ENCODE measurements at regions not wholly inside any gene's neighbourhood (a gene's known extent, or its start where the extent isn't known, plus 50 kb on each side); places are given as distances from the start of the nearest gene placed in this dataset.

DNA sequence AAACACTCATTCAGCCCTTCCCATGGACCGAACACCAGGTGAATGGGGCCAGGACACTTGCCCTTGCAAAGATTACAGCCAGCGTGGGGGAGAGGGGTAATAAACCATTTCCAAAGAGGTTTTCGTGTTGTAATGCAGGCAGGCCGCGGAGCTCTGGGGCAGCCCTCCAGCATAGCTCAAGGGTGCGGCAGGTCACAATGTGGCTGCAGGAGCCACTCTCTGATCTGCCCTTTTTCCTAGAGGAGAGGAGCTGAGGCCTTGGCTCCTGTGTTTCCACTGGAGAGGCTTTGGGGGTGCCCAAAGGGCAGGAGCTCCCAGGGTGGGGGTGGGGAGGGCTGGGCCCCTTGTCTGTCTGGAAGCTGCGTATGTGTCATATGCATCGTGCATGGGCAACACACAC lies 134.2 kb upstream of the NECTIN1 start:
- Histone ChIP-seq H2AFZ (ENCODE audit: low read depth, low read length) (no peak overlapping the region), H3K27me3 (ENCODE audit: low read depth, low read length) (peaks cover 44% of the 10 kb centered on the region), H4K20me1 (ENCODE audit: insufficient read depth, low read length) (no peaks in the 10 kb centered on the region), H3K9me3 (ENCODE audit: insufficient read depth, low read length) (no peaks in the 10 kb centered on the region; the same call in 1 of the 2 replicates), H3K4me1 (ENCODE audit: low read length) (no peaks in the 10 kb centered on the region), H3K4me2 (ENCODE audit: low read length) (no peak overlapping the region), H3K36me3 (replicated peaks; ENCODE audit: low read depth, low read length) (no peaks in the 10 kb centered on the region), H3K4me3 (ENCODE audit: low read length) (no peak overlapping the region), H3K79me2 (ENCODE audit: low read length) (no peaks in the 10 kb centered on the region), H3K9ac (ENCODE audit: low read length) (no peak overlapping the region), H3K27ac (ENCODE audit: low read length) (no peak overlapping the region)
- TF ChIP-seq EZH2phosphoT487 (IDR thresholded peaks at IDR 0.05; ENCODE audit: low read depth), result no peak
- TF ChIP-seq, protein P1, sequence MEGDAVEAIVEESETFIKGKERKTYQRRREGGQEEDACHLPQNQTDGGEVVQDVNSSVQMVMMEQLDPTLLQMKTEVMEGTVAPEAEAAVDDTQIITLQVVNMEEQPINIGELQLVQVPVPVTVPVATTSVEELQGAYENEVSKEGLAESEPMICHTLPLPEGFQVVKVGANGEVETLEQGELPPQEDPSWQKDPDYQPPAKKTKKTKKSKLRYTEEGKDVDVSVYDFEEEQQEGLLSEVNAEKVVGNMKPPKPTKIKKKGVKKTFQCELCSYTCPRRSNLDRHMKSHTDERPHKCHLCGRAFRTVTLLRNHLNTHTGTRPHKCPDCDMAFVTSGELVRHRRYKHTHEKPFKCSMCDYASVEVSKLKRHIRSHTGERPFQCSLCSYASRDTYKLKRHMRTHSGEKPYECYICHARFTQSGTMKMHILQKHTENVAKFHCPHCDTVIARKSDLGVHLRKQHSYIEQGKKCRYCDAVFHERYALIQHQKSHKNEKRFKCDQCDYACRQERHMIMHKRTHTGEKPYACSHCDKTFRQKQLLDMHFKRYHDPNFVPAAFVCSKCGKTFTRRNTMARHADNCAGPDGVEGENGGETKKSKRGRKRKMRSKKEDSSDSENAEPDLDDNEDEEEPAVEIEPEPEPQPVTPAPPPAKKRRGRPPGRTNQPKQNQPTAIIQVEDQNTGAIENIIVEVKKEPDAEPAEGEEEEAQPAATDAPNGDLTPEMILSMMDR (IDR thresholded peaks at IDR 0.05; ENCODE audit: low read depth, low read length), result no peak

- Histone ChIP-seq H4K20me1 (ENCODE audit: insufficient read depth, low read length) (no peaks in the 10 kb centered on the region), H3K4me2 (ENCODE audit: low read length) (no peak overlapping the region), H3K79me2 (ENCODE audit: low read length) (no peaks in the 10 kb centered on the region), H2AFZ (ENCODE audit: low read depth, low read length) (no peak overlapping the region), H3K9me3 (ENCODE audit: insufficient read depth, low read length) (no peaks in the 10 kb centered on the region), H3K4me3 (ENCODE audit: low read length) (no peak overlapping the region), H3K9ac (ENCODE audit: low read length) (no peak overlapping the region), H3K27me3 (ENCODE audit: low read depth, low read length) (peaks cover 36% of the 10 kb centered on the region), H3K4me1 (ENCODE audit: low read length) (no peaks in the 10 kb centered on the region), H3K36me3 (replicated peaks; ENCODE audit: low read depth, low read length) (no peaks in the 10 kb centered on the region), H3K27ac (ENCODE audit: low read length) (no peak overlapping the region)
- no peak for TF ChIP-seq EZH2phosphoT487 (IDR thresholded peaks at IDR 0.05; ENCODE audit: low read depth)
- TF ChIP-seq, protein P1 (IDR thresholded peaks at IDR 0.05; ENCODE audit: low read depth, low read length), result no peak
Measured at GRCh38 chr11:119861160-119861559, 132.2 kb upstream of the NECTIN1 start.

GRCh38 chr11:119860561-119861094 lies 131.6 kb upstream of the NECTIN1 start:
- Histone ChIP-seq H3K4me2 (ENCODE audit: low read length) (no peak overlapping the region), H3K36me3 (replicated peaks; ENCODE audit: low read depth, low read length) (no peaks in the 10 kb centered on the region), H3K9ac (ENCODE audit: low read length) (no peak overlapping the region), H3K4me1 (ENCODE audit: low read length) (no peaks in the 10 kb centered on the region), H2AFZ (ENCODE audit: low read depth, low read length) (no peak overlapping the region), H3K79me2 (ENCODE audit: low read length) (no peaks in the 10 kb centered on the region), H4K20me1 (ENCODE audit: insufficient read depth, low read length) (no peaks in the 10 kb centered on the region), H3K9me3 (ENCODE audit: insufficient read depth, low read length) (no peaks in the 10 kb centered on the region), H3K27ac (ENCODE audit: low read length) (no peak overlapping the region), H3K4me3 (ENCODE audit: low read length) (no peak overlapping the region), H3K27me3 (ENCODE audit: low read depth, low read length) (peaks cover 36% of the 10 kb centered on the region)
- no peak for TF ChIP-seq EZH2phosphoT487 (IDR thresholded peaks at IDR 0.05; ENCODE audit: low read depth)

- H3K79me2 ChIP-seq (ENCODE audit: low read length), result no peaks in the 10 kb centered on the region
- H3K4me3 ChIP-seq (ENCODE audit: low read length), result no peak overlapping the region
- H4K20me1 ChIP-seq (ENCODE audit: insufficient read depth, low read length), result no peaks in the 10 kb centered on the region
- peaks cover 39% of the 10 kb centered on the region for H3K27me3 ChIP-seq (ENCODE audit: low read depth, low read length)
- TF ChIP-seq, protein P1 (IDR thresholded peaks at IDR 0.05; ENCODE audit: low read depth, low read length), result no peak
- no peak for TF ChIP-seq EZH2phosphoT487 (IDR thresholded peaks at IDR 0.05; ENCODE audit: low read depth)
- no peaks in the 10 kb centered on the region for H3K4me1 ChIP-seq (ENCODE audit: low read length)
- H3K36me3 ChIP-seq (replicated peaks; ENCODE audit: low read depth, low read length), result no peaks in the 10 kb centered on the region
- no peak overlapping the region for H3K9ac ChIP-seq (ENCODE audit: low read length)
- H3K9me3 ChIP-seq (ENCODE audit: insufficient read depth, low read length), result no peaks in the 10 kb centered on the region
- H3K27ac ChIP-seq (ENCODE audit: low read length), result no peak overlapping the region
- no peak overlapping the region for H2AFZ ChIP-seq (ENCODE audit: low read depth, low read length)
- no peak overlapping the region for H3K4me2 ChIP-seq (ENCODE audit: low read length)
Measured at GRCh38 chr11:119859684-119860083, 130.7 kb upstream of the NECTIN1 start.
